ENCODE measurements at regions not wholly inside any gene's neighbourhood (a gene's known extent, or its start where the extent isn't known, plus 50 kb on each side); places are given as distances from the start of the nearest gene placed in this dataset.

DNA sequence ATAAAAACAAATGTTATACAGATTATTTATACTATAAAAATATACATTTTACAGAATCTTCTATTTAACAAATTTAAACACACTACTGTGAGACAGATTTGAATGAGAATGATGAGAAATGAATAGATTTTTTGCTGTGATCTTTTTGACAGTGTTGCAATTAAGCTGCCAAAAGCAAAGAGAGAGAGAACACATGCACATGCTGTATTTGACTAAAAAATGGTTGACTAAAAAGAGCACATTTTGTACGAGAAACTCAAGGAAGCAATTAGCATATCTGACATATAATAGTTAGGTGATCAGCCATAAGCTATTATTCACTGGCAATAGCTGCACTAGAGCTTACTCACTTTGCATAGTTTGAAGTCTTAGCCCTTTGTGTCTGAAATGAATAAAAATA, 115.8 kb downstream of the SYT10 start:
- H3K36me3 Mint-ChIP-seq (ENCODE audit: unreplicated experiment) = no peaks in the 10 kb centered on the region
- no peak for DNase-seq (ENCODE audit: extremely low spot score, unreplicated experiment)
- H3K4me3 Mint-ChIP-seq (ENCODE audit: unreplicated experiment) = no peak overlapping the region
- no peak for TF ChIP-seq CTCF (IDR thresholded peaks at IDR 0.05)
- H3K4me1 Mint-ChIP-seq (ENCODE audit: unreplicated experiment) = no peaks in the 10 kb centered on the region
- H3K9me3 Mint-ChIP-seq (ENCODE audit: unreplicated experiment) = no peaks in the 10 kb centered on the region
- H3K27ac Mint-ChIP-seq (ENCODE audit: unreplicated experiment) = no peak overlapping the region
- H3K27me3 Mint-ChIP-seq (ENCODE audit: unreplicated experiment) = no peaks in the 10 kb centered on the region

DNA sequence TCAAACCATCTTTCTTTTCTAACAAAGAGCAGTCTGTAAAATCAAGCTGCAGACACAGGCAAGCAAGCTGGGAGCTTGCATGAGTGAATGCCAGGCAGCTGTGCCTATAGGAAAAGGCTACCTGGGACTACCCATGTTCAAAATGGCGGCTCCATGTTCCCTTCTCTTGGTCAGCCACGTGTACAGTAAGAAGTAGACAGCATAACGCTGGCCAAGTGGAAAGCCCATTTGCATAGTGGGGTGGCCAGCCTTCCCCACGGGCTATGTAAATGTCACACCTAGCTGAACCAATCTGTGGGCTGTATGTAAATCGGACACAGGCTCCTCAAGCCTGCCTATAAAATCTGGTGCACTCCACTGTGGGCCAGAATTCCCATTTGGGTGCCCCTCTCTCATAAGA, 117.1 kb downstream of the SYT10 start:
- Mint-ChIP-seq H3K27ac (ENCODE audit: unreplicated experiment) (no peak overlapping the region), H3K4me1 (ENCODE audit: unreplicated experiment) (no peaks in the 10 kb centered on the region), H3K27me3 (ENCODE audit: unreplicated experiment) (no peaks in the 10 kb centered on the region), H3K9me3 (ENCODE audit: unreplicated experiment) (no peaks in the 10 kb centered on the region), H3K4me3 (ENCODE audit: unreplicated experiment) (no peak overlapping the region), H3K36me3 (ENCODE audit: unreplicated experiment) (no peaks in the 10 kb centered on the region)
- TF ChIP-seq CTCF (IDR thresholded peaks at IDR 0.05) = no peak
- no peak for DNase-seq (ENCODE audit: extremely low spot score, unreplicated experiment)

DNA sequence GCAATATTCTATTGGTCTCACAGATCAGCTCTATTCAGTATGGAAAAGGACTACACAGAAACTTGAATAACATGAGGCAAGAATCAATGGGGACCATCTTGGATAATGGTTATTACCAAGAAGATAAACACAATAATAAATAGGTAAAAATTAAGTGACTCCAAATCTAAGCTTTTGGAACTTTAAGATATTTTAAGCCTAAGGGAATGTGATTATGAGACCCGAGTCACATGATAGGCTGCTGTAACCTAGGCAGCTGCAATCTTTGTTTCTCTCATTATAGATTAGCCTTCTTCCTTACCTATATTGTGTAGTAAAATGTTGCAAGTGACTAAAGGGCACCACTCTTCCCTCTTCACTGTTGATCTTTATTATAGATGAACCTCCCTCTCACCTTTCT, 121.9 kb downstream of the SYT10 start:
- no peak overlapping the region for H3K4me3 Mint-ChIP-seq (ENCODE audit: unreplicated experiment)
- no peaks in the 10 kb centered on the region for H3K36me3 Mint-ChIP-seq (ENCODE audit: unreplicated experiment)
- no peak overlapping the region for H3K27ac Mint-ChIP-seq (ENCODE audit: unreplicated experiment)
- no peaks in the 10 kb centered on the region for H3K4me1 Mint-ChIP-seq (ENCODE audit: unreplicated experiment)
- H3K9me3 Mint-ChIP-seq (ENCODE audit: unreplicated experiment) = peaks cover 10% of the 10 kb centered on the region
- no peaks in the 10 kb centered on the region for H3K27me3 Mint-ChIP-seq (ENCODE audit: unreplicated experiment)
- TF ChIP-seq CTCF (IDR thresholded peaks at IDR 0.05) = no peak
- DNase-seq (ENCODE audit: extremely low spot score, unreplicated experiment) = no peak

DNA sequence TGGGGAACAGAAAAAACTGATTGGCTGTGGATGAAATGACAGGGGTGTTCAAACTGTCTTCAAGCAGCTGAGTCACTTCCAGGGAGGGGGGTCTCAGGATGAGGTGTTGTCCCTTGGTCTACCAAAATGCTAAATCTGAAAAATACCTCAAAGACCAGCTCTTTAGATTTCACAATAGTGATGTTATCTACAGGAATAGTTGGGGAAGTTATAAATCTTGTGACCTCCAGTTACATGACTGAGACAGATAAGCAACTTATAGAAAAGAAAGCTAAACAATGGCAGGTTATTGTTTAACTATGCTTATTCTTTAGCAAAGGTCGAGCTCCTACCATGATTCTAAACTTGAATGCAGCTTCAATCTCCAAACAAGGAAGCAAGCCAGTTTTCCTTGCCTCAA, 125.4 kb downstream of the SYT10 start:
- peaks cover 10% of the 10 kb centered on the region for H3K9me3 Mint-ChIP-seq (ENCODE audit: unreplicated experiment)
- H3K27ac Mint-ChIP-seq (ENCODE audit: unreplicated experiment) = no peak overlapping the region
- no peaks in the 10 kb centered on the region for H3K27me3 Mint-ChIP-seq (ENCODE audit: unreplicated experiment)
- no peak for DNase-seq (ENCODE audit: extremely low spot score, unreplicated experiment)
- H3K36me3 Mint-ChIP-seq (ENCODE audit: unreplicated experiment) = no peaks in the 10 kb centered on the region
- no peak overlapping the region for H3K4me3 Mint-ChIP-seq (ENCODE audit: unreplicated experiment)
- H3K4me1 Mint-ChIP-seq (ENCODE audit: unreplicated experiment) = no peaks in the 10 kb centered on the region
- no peak for TF ChIP-seq CTCF (IDR thresholded peaks at IDR 0.05)

GRCh38 chr12:33313476-33313875, 126.1 kb downstream of the SYT10 start:
- DNase-seq (ENCODE audit: extremely low spot score, unreplicated experiment) = no peak
- Mint-ChIP-seq H3K4me1 (ENCODE audit: unreplicated experiment) (no peaks in the 10 kb centered on the region), H3K27ac (ENCODE audit: unreplicated experiment) (no peak overlapping the region), H3K9me3 (ENCODE audit: unreplicated experiment) (peaks cover 10% of the 10 kb centered on the region), H3K4me3 (ENCODE audit: unreplicated experiment) (no peak overlapping the region), H3K27me3 (ENCODE audit: unreplicated experiment) (no peaks in the 10 kb centered on the region), H3K36me3 (ENCODE audit: unreplicated experiment) (no peaks in the 10 kb centered on the region)
- no peak for TF ChIP-seq CTCF (IDR thresholded peaks at IDR 0.05)
